ENCODE measurements at regions not wholly inside any gene's neighbourhood (a gene's known extent, or its start where the extent isn't known, plus 50 kb on each side); places are given as distances from the start of the nearest gene placed in this dataset.

DNA sequence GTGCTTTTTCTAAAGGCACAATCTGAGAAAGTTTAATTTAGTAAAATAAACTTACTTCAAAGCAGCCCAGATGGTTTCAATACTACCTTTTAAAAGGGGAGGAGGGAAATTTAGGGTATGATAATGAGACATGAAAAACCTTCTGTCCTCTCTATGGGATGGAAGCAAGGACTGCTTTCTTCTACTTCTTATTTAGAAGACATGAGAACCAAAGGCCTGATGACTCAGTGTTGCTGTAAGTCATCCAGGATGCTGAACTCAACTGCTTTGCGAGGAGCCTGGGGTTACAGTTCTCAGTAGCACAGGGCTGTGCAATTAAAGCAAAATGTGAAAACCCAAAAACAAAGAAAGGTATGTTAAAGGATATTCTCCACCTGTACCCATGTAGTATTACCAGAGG lies 140.8 kb upstream of the EDNRA start:
- no peaks in the 10 kb centered on the region for H3K9me3 ChIP-seq
- H3K36me3 ChIP-seq = no peaks in the 10 kb centered on the region
- H3K4me1 ChIP-seq = no peaks in the 10 kb centered on the region
- intact Hi-C loops (cut with DNase I) = no loop called here
- no peak overlapping the region for H3K27ac ChIP-seq
- H3K27me3 ChIP-seq = no peaks in the 10 kb centered on the region
- TF ChIP-seq, protein P1, sequence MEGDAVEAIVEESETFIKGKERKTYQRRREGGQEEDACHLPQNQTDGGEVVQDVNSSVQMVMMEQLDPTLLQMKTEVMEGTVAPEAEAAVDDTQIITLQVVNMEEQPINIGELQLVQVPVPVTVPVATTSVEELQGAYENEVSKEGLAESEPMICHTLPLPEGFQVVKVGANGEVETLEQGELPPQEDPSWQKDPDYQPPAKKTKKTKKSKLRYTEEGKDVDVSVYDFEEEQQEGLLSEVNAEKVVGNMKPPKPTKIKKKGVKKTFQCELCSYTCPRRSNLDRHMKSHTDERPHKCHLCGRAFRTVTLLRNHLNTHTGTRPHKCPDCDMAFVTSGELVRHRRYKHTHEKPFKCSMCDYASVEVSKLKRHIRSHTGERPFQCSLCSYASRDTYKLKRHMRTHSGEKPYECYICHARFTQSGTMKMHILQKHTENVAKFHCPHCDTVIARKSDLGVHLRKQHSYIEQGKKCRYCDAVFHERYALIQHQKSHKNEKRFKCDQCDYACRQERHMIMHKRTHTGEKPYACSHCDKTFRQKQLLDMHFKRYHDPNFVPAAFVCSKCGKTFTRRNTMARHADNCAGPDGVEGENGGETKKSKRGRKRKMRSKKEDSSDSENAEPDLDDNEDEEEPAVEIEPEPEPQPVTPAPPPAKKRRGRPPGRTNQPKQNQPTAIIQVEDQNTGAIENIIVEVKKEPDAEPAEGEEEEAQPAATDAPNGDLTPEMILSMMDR (IDR thresholded peaks at IDR 0.05) = no peak
- WGBS, 2 donors = 72 to 89% methylated on average over 1 of the region's 1 CpG
- DNase-seq = no peak
- no peak for FAIRE-seq
- no peak overlapping the region for H3K4me3 ChIP-seq
- peak in 1 of 4 donors; percentile 61 for ATAC-seq

DNA sequence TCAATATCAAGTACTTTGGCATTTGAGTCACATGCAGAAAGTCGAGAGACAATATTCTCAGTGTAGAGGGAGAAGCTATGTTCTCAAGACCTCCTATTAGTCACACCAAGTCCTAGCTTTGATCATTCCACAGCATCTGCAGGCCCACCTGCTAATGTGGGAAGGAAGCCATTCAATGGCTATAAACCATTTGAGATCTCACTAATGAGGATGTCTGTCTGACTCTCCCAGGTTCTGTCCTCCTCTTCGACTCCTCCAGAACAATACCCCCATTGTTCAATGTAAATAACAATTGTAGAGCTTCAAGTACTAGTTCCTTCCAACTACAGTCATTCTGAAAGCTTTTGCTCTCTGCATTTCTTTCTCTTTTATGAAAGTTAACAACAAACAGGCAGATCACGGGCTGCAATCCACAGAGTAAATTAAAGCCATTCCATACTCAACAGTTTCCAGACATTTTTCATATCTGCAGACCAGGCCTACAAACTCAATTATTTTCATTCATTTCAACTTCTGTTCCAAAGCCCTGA lies 140.2 kb upstream of the EDNRA start:
- 29 to 36% methylated on average over 3 of the region's 3 CpGs for WGBS, 2 donors
- H3K36me3 ChIP-seq = no peaks in the 10 kb centered on the region
- DNase-seq (no peak), FAIRE-seq (no peak), ATAC-seq (no peak)
- TF ChIP-seq, protein P1 (IDR thresholded peaks at IDR 0.05) = no peak
- no peak overlapping the region for H3K4me3 ChIP-seq
- intact Hi-C loops (cut with DNase I) = no loop called here
- no peaks in the 10 kb centered on the region for H3K9me3 ChIP-seq
- H3K27ac ChIP-seq = no peak overlapping the region
- no peaks in the 10 kb centered on the region for H3K27me3 ChIP-seq
- no peaks in the 10 kb centered on the region for H3K4me1 ChIP-seq

DNA sequence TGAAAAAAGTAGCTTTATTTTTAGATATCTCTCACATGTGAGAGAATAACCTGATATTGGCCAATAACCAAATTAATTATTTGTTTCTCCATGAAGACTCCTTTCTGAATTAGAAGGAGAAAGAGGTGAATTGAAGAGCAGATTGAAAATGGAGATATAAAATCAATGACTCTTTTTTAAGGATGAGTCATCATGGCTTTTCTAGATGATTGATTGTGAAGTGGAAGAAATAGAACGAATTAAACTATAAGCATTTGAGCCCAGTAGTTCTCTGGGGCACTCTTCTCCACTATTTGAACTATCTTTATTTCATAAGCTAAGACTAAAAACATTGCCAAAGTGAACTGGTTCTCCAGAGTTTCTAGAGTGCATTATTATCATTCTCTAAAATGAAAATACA lies 137.2 kb upstream of the EDNRA start:
- ATAC-seq (no peak), FAIRE-seq (no peak), DNase-seq (no peak)
- intact Hi-C loops (cut with DNase I) = no loop called here
- H3K9me3 ChIP-seq = no peaks in the 10 kb centered on the region
- no peaks in the 10 kb centered on the region for H3K36me3 ChIP-seq
- H3K27me3 ChIP-seq = no peaks in the 10 kb centered on the region
- TF ChIP-seq, protein P1 (IDR thresholded peaks at IDR 0.05) = no peak
- WGBS, 2 donors = 31 to 36% methylated on average over 1 of the region's 1 CpG
- H3K4me3 ChIP-seq = no peak overlapping the region
- H3K27ac ChIP-seq = no peak overlapping the region
- no peaks in the 10 kb centered on the region for H3K4me1 ChIP-seq

DNA sequence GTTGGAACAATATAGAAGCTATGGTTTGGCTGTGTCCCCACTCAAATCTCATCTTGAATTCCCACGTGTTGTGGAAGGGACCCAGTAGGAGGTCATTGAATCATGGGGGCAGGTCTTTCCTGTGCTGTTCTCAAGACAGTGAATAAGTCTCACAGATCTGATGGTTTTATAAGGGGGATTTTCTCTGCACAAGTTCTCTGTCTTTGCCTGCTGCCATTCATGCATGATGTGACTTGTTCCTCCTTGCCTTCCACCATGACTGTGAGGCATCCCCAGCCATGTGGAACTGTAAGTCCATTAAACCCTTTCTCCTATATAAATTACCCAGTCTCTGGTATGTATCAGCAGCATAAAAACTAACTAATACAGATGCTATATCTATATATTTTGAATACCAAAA lies 135.2 kb upstream of the EDNRA start:
- intact Hi-C loops (cut with DNase I) = no loop called here
- no peak overlapping the region for H3K4me3 ChIP-seq
- TF ChIP-seq, protein P1 (IDR thresholded peaks at IDR 0.05) = no peak
- H3K36me3 ChIP-seq = no peaks in the 10 kb centered on the region
- H3K27ac ChIP-seq = no peak overlapping the region
- H3K4me1 ChIP-seq = no peaks in the 10 kb centered on the region
- WGBS, 2 donors = 46 to 50% methylated on average over 1 of the region's 1 CpG
- FAIRE-seq (no peak), DNase-seq (no peak), ATAC-seq (no peak)
- no peaks in the 10 kb centered on the region for H3K9me3 ChIP-seq
- no peaks in the 10 kb centered on the region for H3K27me3 ChIP-seq

DNA sequence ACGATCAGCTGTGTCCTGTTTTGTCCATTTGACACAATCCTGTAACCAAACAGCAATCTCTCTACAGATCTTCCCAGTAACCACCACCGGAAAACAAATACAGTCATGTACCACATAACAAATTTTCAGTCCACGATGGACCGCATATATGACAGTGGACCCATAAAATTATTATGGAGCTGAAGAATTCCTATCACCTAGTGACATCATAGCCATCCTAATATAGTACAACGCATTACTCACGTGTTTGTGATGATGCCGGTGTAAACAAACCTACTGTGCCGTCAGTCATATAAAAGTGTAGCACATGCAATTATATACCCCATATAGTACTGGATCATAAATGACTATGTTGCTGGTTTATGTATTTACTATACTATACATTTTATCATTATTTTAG lies 133.7 kb upstream of the EDNRA start:
- Histone ChIP-seq H3K36me3 (no peaks in the 10 kb centered on the region), H3K27me3 (no peaks in the 10 kb centered on the region), H3K4me3 (no peak overlapping the region), H3K9me3 (no peaks in the 10 kb centered on the region), H3K27ac (no peak overlapping the region), H3K4me1 (no peaks in the 10 kb centered on the region)
- no peak for DNase-seq
- FAIRE-seq = no peak
- no peak for ATAC-seq
- intact Hi-C loops (cut with DNase I) = no loop called here
- TF ChIP-seq, protein P1 (IDR thresholded peaks at IDR 0.05) = no peak
- WGBS, 2 donors = 61 to 73% methylated on average over 8 of the region's 8 CpGs

Measured in pancreas (tissue), 10 donors.